ENCODE measurements at regions not wholly inside any gene's neighbourhood (a gene's known extent, or its start where the extent isn't known, plus 50 kb on each side); places are given as distances from the start of the nearest gene placed in this dataset.

DNA sequence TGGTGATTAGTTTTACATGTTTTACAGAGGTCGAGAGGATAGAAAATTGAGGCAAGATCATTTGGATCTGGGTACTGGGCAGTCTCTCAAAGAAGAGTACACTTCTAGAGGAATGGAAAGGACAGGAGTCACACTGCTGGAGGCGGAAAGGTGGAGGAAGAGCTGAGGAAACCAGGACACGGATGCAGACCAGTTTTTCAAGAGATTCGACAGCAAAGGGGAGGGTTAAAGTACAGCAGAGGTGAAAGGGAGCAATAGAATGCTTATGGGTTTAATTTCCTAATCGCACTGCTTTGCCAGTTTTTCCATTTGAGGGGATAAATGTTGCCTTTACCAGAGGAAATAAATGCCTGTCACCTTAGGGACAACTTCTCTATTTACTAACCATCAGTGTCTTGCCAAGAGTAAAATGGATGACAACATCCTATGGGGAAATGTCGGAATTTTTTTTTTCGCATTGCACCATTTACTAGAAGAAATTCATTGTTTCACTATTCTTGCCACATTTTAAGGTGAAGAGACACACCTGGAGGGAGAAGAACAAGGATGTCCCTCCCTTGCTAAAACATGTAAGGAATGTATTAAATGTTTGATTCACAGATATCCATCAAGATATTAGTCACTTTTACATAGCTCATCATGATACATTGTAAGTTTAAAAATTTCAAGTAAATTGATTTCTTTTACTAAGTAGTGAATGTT, 226.6 kb downstream of the COL12A1 start:
- ATAC-seq: no peak

DNA sequence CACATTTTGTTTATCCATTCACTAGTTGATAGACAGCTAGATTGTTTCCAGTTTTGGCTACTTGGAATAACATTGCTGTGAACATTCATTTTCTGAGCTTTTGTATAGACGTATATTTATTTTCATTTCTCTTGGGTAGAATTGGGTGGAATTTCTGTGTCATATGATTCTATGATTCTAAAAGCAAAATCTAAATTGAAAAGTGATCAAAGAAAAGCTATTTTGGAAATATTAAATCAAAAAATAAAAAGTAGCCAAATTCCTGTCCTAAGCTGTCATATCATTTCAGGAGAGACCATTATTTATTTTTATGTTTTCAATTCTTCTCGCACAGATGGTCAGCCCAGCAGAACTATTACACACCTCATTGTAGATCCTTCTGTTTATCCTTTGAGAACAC, 229.2 kb downstream of the COL12A1 start:
- H3K4me1 Mint-ChIP-seq: no peaks in the 10 kb centered on the region
- ATAC-seq: no peak
- Histone ChIP-seq H3K36me3 (ENCODE audit: control insufficient read depth, insufficient read depth, low read length) (no peaks in the 10 kb centered on the region), H3K27me3 (ENCODE audit: control insufficient read depth, insufficient read depth, low read length) (no peaks in the 10 kb centered on the region), H3K4me3 (ENCODE audit: low read length) (no peak overlapping the region), H3K27ac (ENCODE audit: low read length) (no peak overlapping the region), H3K9me3 (ENCODE audit: control insufficient read depth, insufficient read depth, low read length) (peaks cover 4% of the 10 kb centered on the region), H3K4me1 (ENCODE audit: control insufficient read depth, insufficient read depth, low read length) (no peaks in the 10 kb centered on the region)
- TF ChIP-seq, protein P1, sequence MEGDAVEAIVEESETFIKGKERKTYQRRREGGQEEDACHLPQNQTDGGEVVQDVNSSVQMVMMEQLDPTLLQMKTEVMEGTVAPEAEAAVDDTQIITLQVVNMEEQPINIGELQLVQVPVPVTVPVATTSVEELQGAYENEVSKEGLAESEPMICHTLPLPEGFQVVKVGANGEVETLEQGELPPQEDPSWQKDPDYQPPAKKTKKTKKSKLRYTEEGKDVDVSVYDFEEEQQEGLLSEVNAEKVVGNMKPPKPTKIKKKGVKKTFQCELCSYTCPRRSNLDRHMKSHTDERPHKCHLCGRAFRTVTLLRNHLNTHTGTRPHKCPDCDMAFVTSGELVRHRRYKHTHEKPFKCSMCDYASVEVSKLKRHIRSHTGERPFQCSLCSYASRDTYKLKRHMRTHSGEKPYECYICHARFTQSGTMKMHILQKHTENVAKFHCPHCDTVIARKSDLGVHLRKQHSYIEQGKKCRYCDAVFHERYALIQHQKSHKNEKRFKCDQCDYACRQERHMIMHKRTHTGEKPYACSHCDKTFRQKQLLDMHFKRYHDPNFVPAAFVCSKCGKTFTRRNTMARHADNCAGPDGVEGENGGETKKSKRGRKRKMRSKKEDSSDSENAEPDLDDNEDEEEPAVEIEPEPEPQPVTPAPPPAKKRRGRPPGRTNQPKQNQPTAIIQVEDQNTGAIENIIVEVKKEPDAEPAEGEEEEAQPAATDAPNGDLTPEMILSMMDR (IDR thresholded peaks at IDR 0.05): no peak
- no peak overlapping the region for H3K27ac Mint-ChIP-seq
- no peaks in the 10 kb centered on the region for H3K27me3 Mint-ChIP-seq (ENCODE audit: low read depth in 2 of 2)
- DNase-seq: no peak
- no peak overlapping the region for H3K4me3 Mint-ChIP-seq
- no peaks in the 10 kb centered on the region for H3K36me3 Mint-ChIP-seq
- WGBS (ENCODE audit: insufficient coverage): 80% methylated on average over 2 of the region's 2 CpGs
- intact Hi-C loops (cut with micrococcal nuclease): no loop called here
- peaks cover 13 to 28% of the 10 kb centered on the region in 2 donors for H3K9me3 Mint-ChIP-seq

More for the DNA sequence above, 226.6 kb downstream of the COL12A1 start:
- no peaks in the 10 kb centered on the region for H3K27me3 Mint-ChIP-seq (ENCODE audit: low read depth in 2 of 2)
- Histone ChIP-seq H3K9me3 (ENCODE audit: control insufficient read depth, insufficient read depth, low read length) (peaks cover 4% of the 10 kb centered on the region), H3K4me3 (ENCODE audit: low read length) (no peak overlapping the region), H3K36me3 (ENCODE audit: control insufficient read depth, insufficient read depth, low read length) (no peaks in the 10 kb centered on the region), H3K27me3 (ENCODE audit: control insufficient read depth, insufficient read depth, low read length) (no peaks in the 10 kb centered on the region), H3K4me1 (ENCODE audit: control insufficient read depth, insufficient read depth, low read length) (no peaks in the 10 kb centered on the region), H3K27ac (ENCODE audit: low read length) (no peak overlapping the region)
- H3K9me3 Mint-ChIP-seq: peaks cover 11 to 22% of the 10 kb centered on the region in 2 donors
- no peak overlapping the region for H3K4me3 Mint-ChIP-seq
- no peaks in the 10 kb centered on the region for H3K36me3 Mint-ChIP-seq
- intact Hi-C loops (cut with micrococcal nuclease): no loop called here
- TF ChIP-seq, protein P1 (IDR thresholded peaks at IDR 0.05): no peak
- 86% methylated on average over 6 of the region's 7 CpGs for WGBS (ENCODE audit: insufficient coverage)
- no peak overlapping the region for H3K27ac Mint-ChIP-seq
- no peak for DNase-seq
- no peaks in the 10 kb centered on the region for H3K4me1 Mint-ChIP-seq

- Mint-ChIP-seq H3K27me3 (ENCODE audit: low read depth in 2 of 2) (no peaks in the 10 kb centered on the region), H3K9me3 (peaks cover 13 to 28% of the 10 kb centered on the region in 2 donors), H3K27ac (no peak overlapping the region), H3K36me3 (no peaks in the 10 kb centered on the region), H3K4me3 (no peak overlapping the region), H3K4me1 (no peaks in the 10 kb centered on the region)
- DNase-seq (no peak), ATAC-seq (no peak)
- Histone ChIP-seq H3K9me3 (ENCODE audit: control insufficient read depth, insufficient read depth, low read length) (peaks cover 4% of the 10 kb centered on the region), H3K36me3 (ENCODE audit: control insufficient read depth, insufficient read depth, low read length) (no peaks in the 10 kb centered on the region), H3K4me1 (ENCODE audit: control insufficient read depth, insufficient read depth, low read length) (no peaks in the 10 kb centered on the region), H3K27me3 (ENCODE audit: control insufficient read depth, insufficient read depth, low read length) (no peaks in the 10 kb centered on the region), H3K27ac (ENCODE audit: low read length) (no peak overlapping the region), H3K4me3 (ENCODE audit: low read length) (no peak overlapping the region)
- intact Hi-C loops (cut with micrococcal nuclease): no loop called here
- TF ChIP-seq, protein P1 (IDR thresholded peaks at IDR 0.05): no peak
Measured at GRCh38 chr6:74976026-74976425, 229.8 kb downstream of the COL12A1 start.

- peaks cover 16 to 23% of the 10 kb centered on the region in 2 donors for H3K9me3 Mint-ChIP-seq
- H3K36me3 Mint-ChIP-seq: no peaks in the 10 kb centered on the region
- H3K4me3 Mint-ChIP-seq: no peak overlapping the region
- Histone ChIP-seq H3K4me1 (ENCODE audit: control insufficient read depth, insufficient read depth, low read length) (no peaks in the 10 kb centered on the region), H3K4me3 (ENCODE audit: low read length) (no peak overlapping the region), H3K9me3 (ENCODE audit: control insufficient read depth, insufficient read depth, low read length) (peaks cover 7% of the 10 kb centered on the region), H3K27me3 (ENCODE audit: control insufficient read depth, insufficient read depth, low read length) (no peaks in the 10 kb centered on the region), H3K27ac (ENCODE audit: low read length) (no peak overlapping the region), H3K36me3 (ENCODE audit: control insufficient read depth, insufficient read depth, low read length) (no peaks in the 10 kb centered on the region)
- ATAC-seq (no peak), DNase-seq (no peak)
- H3K4me1 Mint-ChIP-seq: no peaks in the 10 kb centered on the region
- H3K27ac Mint-ChIP-seq: no peak overlapping the region
- intact Hi-C loops (cut with micrococcal nuclease): no loop called here
- TF ChIP-seq, protein P1 (IDR thresholded peaks at IDR 0.05): no peak
- H3K27me3 Mint-ChIP-seq (ENCODE audit: low read depth in 2 of 2): no peaks in the 10 kb centered on the region
Measured at GRCh38 chr6:74973591-74973990, 232.3 kb downstream of the COL12A1 start.
